ENCODE measurements at regions not wholly inside any gene's neighbourhood (a gene's known extent, or its start where the extent isn't known, plus 50 kb on each side); places are given as distances from the start of the nearest gene placed in this dataset.

DNA sequence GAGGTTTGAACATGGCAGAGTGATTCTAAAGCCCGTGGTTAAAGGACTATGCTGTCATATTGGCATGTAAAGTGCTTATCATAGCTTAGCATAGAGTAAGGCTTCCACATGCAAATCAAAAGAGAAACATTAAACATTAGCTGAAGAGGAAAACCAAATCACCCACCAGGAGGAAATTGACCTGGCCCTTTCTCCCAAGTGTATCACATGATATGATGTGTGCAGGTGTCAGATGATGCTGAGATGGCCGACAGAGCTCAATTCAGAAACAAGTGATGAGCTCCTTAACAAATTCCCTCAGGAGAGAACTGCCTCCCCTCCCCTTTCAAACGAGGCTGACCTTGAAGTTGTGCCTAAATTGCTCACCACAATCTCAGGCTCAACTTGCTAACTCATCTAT lies 217.1 kb upstream of the BTG1 start:
- TF ChIP-seq, protein P1, sequence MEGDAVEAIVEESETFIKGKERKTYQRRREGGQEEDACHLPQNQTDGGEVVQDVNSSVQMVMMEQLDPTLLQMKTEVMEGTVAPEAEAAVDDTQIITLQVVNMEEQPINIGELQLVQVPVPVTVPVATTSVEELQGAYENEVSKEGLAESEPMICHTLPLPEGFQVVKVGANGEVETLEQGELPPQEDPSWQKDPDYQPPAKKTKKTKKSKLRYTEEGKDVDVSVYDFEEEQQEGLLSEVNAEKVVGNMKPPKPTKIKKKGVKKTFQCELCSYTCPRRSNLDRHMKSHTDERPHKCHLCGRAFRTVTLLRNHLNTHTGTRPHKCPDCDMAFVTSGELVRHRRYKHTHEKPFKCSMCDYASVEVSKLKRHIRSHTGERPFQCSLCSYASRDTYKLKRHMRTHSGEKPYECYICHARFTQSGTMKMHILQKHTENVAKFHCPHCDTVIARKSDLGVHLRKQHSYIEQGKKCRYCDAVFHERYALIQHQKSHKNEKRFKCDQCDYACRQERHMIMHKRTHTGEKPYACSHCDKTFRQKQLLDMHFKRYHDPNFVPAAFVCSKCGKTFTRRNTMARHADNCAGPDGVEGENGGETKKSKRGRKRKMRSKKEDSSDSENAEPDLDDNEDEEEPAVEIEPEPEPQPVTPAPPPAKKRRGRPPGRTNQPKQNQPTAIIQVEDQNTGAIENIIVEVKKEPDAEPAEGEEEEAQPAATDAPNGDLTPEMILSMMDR (IDR thresholded peaks at IDR 0.05), result no peak
- TF ChIP-seq POLR2AphosphoS5 (IDR thresholded peaks at IDR 0.05; ENCODE audit: insufficient read depth in 1 of 2, low read depth in 1 of 2) (no peak), POLR2A (IDR thresholded peaks at IDR 0.05) (no peak)
